ENCODE measurements at regions not wholly inside any gene's neighbourhood (a gene's known extent, or its start where the extent isn't known, plus 50 kb on each side); places are given as distances from the start of the nearest gene placed in this dataset.
"Not testable (repeated sequence)": the region's sequence is repeated elsewhere in the genome, so short reads cannot be mapped to it uniquely, and the experiment has no call there.

GRCh38 chrX:2640436-2641150 is 50.5 kb upstream of the CD99 start:
- H3K4me1 ChIP-seq (ENCODE audit: control insufficient read depth, insufficient read depth, low read length), result peaks cover 5% of the 10 kb centered on the region; the same call in 1 of the 2 replicates
- H3K4me3 ChIP-seq (ENCODE audit: low read depth, low read length), result no peak overlapping the region
- H3K36me3 ChIP-seq (ENCODE audit: control insufficient read depth, insufficient read depth, low read length), result peaks cover 23% of the 10 kb centered on the region
- H3K9ac ChIP-seq (ENCODE audit: low read depth, low read length), result no peak overlapping the region
- no peak overlapping the region for H3K27ac ChIP-seq (ENCODE audit: low read depth, low read length)
- H3K9me3 ChIP-seq (ENCODE audit: control insufficient read depth, insufficient read depth, low read length), result no peaks in the 10 kb centered on the region
- H3K27me3 ChIP-seq (ENCODE audit: control insufficient read depth, insufficient read depth, low read length), result no peaks in the 10 kb centered on the region

DNA sequence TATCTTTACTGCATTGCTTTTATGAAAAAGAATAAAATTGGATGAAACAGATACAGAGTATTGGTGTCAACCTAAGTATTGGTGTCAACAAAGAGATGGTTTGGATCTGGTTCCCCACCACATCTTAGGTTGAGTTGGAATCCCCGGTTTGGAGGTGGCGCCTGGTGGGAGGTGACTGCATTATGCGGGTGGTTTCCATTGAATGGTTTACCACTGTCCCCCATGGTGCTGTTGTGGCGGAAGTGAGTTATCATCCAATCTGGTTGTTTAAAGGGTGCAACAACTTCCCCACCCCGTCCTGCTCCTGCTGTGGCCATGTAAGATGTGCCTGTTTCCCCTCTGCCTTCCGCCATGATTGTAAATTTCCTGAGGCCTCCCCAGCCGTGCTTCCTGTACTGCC is 52.8 kb upstream of the CD99 start:
- H3K4me1 ChIP-seq (ENCODE audit: control insufficient read depth, insufficient read depth, low read length), result peaks cover 5% of the 10 kb centered on the region; the same call in 1 of the 2 replicates
- no peak overlapping the region for H3K27ac ChIP-seq (ENCODE audit: low read depth, low read length)
- peaks cover 23% of the 10 kb centered on the region for H3K36me3 ChIP-seq (ENCODE audit: control insufficient read depth, insufficient read depth, low read length)
- H3K27me3 ChIP-seq (ENCODE audit: control insufficient read depth, insufficient read depth, low read length), result no peaks in the 10 kb centered on the region
- no peaks in the 10 kb centered on the region for H3K9me3 ChIP-seq (ENCODE audit: control insufficient read depth, insufficient read depth, low read length)
- no peak overlapping the region for H3K4me3 ChIP-seq (ENCODE audit: low read depth, low read length)
- H3K9ac ChIP-seq (ENCODE audit: low read depth, low read length), result no peak overlapping the region

DNA sequence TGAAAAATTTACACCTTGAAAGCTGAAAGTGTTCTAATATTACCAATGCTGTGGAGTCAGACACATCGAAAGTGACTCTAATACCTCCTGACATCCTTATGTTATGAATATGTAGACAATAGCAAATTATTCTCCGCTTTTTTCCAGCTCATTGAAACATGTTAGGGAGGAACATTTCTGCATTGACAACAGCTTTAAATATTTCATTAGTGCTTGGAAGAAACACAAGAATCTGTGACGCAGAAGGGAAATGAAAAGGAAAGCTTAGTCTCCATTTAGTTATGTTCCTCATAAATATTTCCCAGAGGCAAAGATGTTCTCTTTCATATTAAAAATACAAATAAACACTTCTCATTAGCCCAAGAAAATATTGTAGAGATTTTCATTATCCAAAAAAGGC is 55.8 kb upstream of the CD99 start:
- Histone ChIP-seq H3K4me3 (ENCODE audit: low read depth, low read length) (no peak overlapping the region), H3K27me3 (ENCODE audit: control insufficient read depth, insufficient read depth, low read length) (no peaks in the 10 kb centered on the region), H3K27ac (ENCODE audit: low read depth, low read length) (no peak overlapping the region), H3K9me3 (ENCODE audit: control insufficient read depth, insufficient read depth, low read length) (no peaks in the 10 kb centered on the region), H3K4me1 (ENCODE audit: control insufficient read depth, insufficient read depth, low read length) (peaks cover 5% of the 10 kb centered on the region; the same call in 1 of the 2 replicates), H3K36me3 (ENCODE audit: control insufficient read depth, insufficient read depth, low read length) (peaks cover 29% of the 10 kb centered on the region), H3K9ac (ENCODE audit: low read depth, low read length) (no peak overlapping the region)

GRCh38 chrX:2632533-2633504 is 58.3 kb upstream of the CD99 start:
- no peaks in the 10 kb centered on the region for H3K27me3 ChIP-seq (ENCODE audit: control insufficient read depth, insufficient read depth, low read length)
- no peaks in the 10 kb centered on the region for H3K9me3 ChIP-seq (ENCODE audit: control insufficient read depth, insufficient read depth, low read length)
- H3K36me3 ChIP-seq (ENCODE audit: control insufficient read depth, insufficient read depth, low read length), result peaks cover 37% of the 10 kb centered on the region
- no peaks in the 10 kb centered on the region for H3K4me1 ChIP-seq (ENCODE audit: control insufficient read depth, insufficient read depth, low read length)
- H3K27ac ChIP-seq (ENCODE audit: low read depth, low read length), result no peak overlapping the region
- no peak overlapping the region for H3K4me3 ChIP-seq (ENCODE audit: low read depth, low read length)
- no peak overlapping the region for H3K9ac ChIP-seq (ENCODE audit: low read depth, low read length)

DNA sequence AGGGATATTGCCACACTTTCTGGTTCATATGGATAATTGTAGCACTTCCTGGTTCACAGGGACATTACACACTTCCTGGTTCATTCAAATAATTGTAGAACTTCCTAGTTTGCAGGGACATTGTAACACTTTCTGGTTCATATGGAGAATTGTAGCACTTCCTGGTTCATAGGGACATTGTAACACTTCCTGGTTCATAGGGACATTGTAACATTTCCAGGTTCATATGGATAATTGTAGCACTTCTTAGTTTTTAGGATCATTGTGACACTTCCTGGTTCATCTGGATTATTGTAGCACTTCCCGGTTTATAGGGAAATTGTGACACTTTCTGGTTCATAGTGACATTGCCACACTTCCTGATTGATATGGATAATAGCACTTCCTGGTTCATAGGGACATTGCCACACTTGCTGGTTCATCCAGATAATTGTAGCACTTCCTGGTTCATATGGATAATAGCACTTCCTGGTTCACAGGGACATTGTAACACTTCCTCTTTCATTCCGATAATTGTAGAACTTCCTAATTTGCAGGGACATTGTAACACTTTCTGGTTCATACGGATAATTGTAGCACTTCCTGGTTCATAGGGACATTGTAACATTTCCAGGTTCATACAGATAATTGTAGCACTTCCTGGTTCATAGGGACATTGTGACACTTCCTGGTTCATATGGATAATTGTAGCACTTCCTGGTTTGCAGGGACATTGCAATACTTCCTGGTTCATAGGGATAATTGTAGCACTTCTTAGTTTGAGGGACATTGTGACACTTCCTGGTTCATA is 59.2 kb upstream of the CD99 start:
- no peak overlapping the region for H3K27ac ChIP-seq (ENCODE audit: low read depth, low read length)
- H3K9me3 ChIP-seq (ENCODE audit: control insufficient read depth, insufficient read depth, low read length), result no peaks in the 10 kb centered on the region
- H3K4me3 ChIP-seq (ENCODE audit: low read depth, low read length), result no peak overlapping the region
- no peaks in the 10 kb centered on the region for H3K27me3 ChIP-seq (ENCODE audit: control insufficient read depth, insufficient read depth, low read length)
- no peak overlapping the region for H3K9ac ChIP-seq (ENCODE audit: low read depth, low read length)
- H3K4me1 ChIP-seq (ENCODE audit: control insufficient read depth, insufficient read depth, low read length), result no peaks in the 10 kb centered on the region
- H3K36me3 ChIP-seq (ENCODE audit: control insufficient read depth, insufficient read depth, low read length), result peaks cover 41% of the 10 kb centered on the region

DNA sequence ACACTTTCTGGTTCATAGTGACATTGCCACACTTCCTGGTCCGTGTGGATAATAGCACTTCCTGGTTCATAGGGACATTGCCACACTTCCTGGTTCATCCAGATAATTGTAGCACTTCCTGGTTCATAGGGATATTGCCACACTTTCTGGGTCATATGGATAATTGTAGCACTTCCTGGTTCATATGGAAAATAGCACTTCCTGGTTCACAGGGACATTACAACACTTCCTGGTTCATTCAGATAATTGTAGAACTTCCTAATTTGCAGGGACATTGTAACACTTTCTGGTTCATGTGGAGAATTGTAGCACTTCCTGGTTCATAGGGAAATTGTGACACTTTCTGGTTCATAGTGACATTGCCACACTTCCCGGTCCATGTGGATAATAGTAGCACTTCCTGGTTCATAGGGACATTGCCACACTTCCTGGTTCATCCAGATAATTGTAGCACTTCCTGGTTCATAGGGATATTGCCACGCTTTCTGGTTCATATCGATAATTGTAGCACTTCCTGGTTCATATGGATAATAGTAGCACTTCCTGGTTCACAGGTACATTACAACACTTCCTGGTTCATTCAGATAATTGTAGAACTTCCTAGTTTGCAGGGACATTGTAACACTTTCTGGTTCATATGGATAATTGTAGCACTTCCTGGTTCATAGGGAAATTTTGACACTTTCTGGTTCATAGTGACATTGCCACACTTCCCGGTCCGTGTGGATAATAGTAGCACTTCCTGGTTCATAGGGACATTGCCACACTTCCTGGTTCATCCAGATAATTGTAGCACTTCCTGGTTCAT is 60.0 kb upstream of the CD99 start:
- H3K9me3 ChIP-seq (ENCODE audit: control insufficient read depth, insufficient read depth, low read length); H3K4me3 ChIP-seq (ENCODE audit: low read depth, low read length); H3K4me1 ChIP-seq (ENCODE audit: control insufficient read depth, insufficient read depth, low read length); H3K27ac ChIP-seq (ENCODE audit: low read depth, low read length); H3K27me3 ChIP-seq (ENCODE audit: control insufficient read depth, insufficient read depth, low read length); H3K9ac ChIP-seq (ENCODE audit: low read depth, low read length): not testable (repeated sequence)
- peaks cover 49% of the 10 kb centered on the region for H3K36me3 ChIP-seq (ENCODE audit: control insufficient read depth, insufficient read depth, low read length)

GRCh38 chrX:2630008-2630934 is 60.8 kb upstream of the CD99 start:
- H3K27ac ChIP-seq (ENCODE audit: low read depth, low read length); H3K4me3 ChIP-seq (ENCODE audit: low read depth, low read length); H3K27me3 ChIP-seq (ENCODE audit: control insufficient read depth, insufficient read depth, low read length); H3K9me3 ChIP-seq (ENCODE audit: control insufficient read depth, insufficient read depth, low read length); H3K9ac ChIP-seq (ENCODE audit: low read depth, low read length); H3K4me1 ChIP-seq (ENCODE audit: control insufficient read depth, insufficient read depth, low read length): not testable (repeated sequence)
- peaks cover 53% of the 10 kb centered on the region for H3K36me3 ChIP-seq (ENCODE audit: control insufficient read depth, insufficient read depth, low read length)

DNA sequence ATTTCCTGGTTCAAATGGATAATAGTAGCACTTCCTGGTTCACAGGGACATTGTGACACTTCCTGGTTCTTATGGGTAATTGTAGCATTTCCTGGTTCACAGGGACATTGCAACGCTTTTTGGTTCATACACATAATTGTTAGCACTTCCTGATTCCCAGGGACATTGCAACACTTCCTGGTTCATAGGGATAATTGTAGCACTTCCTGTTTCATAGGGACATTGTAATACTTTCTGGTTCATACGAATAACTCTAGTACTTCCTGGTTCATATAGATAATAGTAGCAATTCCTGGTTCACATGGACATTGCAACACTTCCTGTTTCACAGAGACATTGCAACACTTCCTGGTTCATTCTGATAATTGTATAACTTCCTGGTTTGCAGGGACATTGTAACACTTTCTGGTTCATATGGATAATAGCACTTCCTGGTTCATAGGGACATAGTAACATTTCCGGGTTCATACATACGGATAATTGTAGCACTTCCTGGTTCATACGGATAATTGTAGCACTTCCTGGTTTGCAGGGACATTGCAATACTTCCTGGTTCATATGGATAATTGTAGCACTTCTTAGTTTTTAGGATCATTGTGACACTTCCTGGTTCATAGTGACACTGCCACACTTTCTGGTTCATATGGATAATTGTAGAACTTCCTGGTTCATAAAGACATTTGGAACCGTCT is 61.6 kb upstream of the CD99 start:
- Histone ChIP-seq H3K36me3 (ENCODE audit: control insufficient read depth, insufficient read depth, low read length) (peaks cover 58% of the 10 kb centered on the region), H3K9me3 (ENCODE audit: control insufficient read depth, insufficient read depth, low read length) (no peaks in the 10 kb centered on the region), H3K4me3 (ENCODE audit: low read depth, low read length) (no peak overlapping the region), H3K9ac (ENCODE audit: low read depth, low read length) (no peak overlapping the region), H3K4me1 (ENCODE audit: control insufficient read depth, insufficient read depth, low read length) (no peaks in the 10 kb centered on the region), H3K27me3 (ENCODE audit: control insufficient read depth, insufficient read depth, low read length) (no peaks in the 10 kb centered on the region), H3K27ac (ENCODE audit: low read depth, low read length) (no peak overlapping the region)

DNA sequence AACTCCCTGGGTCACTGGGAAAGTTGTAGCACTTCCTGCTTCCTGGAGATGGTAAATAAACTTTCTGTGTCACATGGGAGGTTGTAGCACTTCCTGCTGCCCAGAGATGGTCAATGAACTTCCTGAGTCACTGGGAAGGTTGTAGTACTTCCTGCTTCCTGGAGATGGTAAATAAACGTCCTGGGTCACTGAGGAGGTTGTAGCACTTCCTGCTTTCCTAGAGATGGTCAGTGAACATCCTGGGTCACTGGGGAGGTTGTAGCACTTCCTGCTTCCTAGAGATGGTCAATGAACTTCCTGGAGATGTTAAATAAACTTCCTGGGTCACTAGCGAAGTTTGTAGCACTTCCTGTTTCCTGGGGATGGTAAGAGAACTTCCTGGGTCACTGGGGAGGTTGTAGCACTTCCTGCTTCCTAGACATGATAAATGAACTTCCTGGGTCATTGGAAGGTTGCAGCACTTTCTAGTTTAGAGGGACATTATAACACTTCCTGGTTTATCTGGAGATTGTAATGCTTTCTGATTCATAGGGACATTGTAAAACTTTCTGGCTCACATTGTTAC is 62.3 kb upstream of the CD99 start:
- no peak overlapping the region for H3K27ac ChIP-seq (ENCODE audit: low read depth, low read length)
- H3K9ac ChIP-seq (ENCODE audit: low read depth, low read length), result no peak overlapping the region
- peaks cover 64% of the 10 kb centered on the region for H3K36me3 ChIP-seq (ENCODE audit: control insufficient read depth, insufficient read depth, low read length)
- H3K4me3 ChIP-seq (ENCODE audit: low read depth, low read length), result no peak overlapping the region
- H3K4me1 ChIP-seq (ENCODE audit: control insufficient read depth, insufficient read depth, low read length), result no peaks in the 10 kb centered on the region
- no peaks in the 10 kb centered on the region for H3K27me3 ChIP-seq (ENCODE audit: control insufficient read depth, insufficient read depth, low read length)
- no peaks in the 10 kb centered on the region for H3K9me3 ChIP-seq (ENCODE audit: control insufficient read depth, insufficient read depth, low read length)
